ENCODE measurements at regions not wholly inside any gene's neighbourhood (a gene's known extent, or its start where the extent isn't known, plus 50 kb on each side); places are given as distances from the start of the nearest gene placed in this dataset.

- TF ChIP-seq CTCF (IDR thresholded peaks at IDR 0.05; ENCODE audit: insufficient read depth, low read length) (no peak), REST (IDR thresholded peaks at IDR 0.05; ENCODE audit: insufficient replicate concordance, low read depth) (no peak)
These were observed 326.1 kb upstream of the ROPN1 start for GRCh38 chr3:124318014-124318413.
